H9 (cell line): ENCODE measurements at regions not wholly inside any gene's neighbourhood (a gene's known extent, or its start where the extent isn't known, plus 50 kb on each side); places are given as distances from the start of the nearest gene placed in this dataset.

Experiments
- DNase-seq: peaks from one replicate; pipeline ENCODE4 v3.0.0-alpha.2; 2017
- H2AFZ ChIP-seq: one replicate; pipeline ENCODE4 v1.6.1; 2013; ENCODE audit warnings: mild to moderate bottlenecking, low read length, control low read depth, moderate library complexity
- H2AK5ac ChIP-seq: 2 replicates; pipeline ENCODE4 v1.6.1; 2013; ENCODE audit warnings: low read length, control low read depth, mixed read lengths; ENCODE audit not compliant: insufficient read length
- H2BK120ac ChIP-seq: one replicate; pipeline ENCODE4 v1.6.1; 2013; ENCODE audit warnings: low read depth, mild to moderate bottlenecking, low read length, control low read depth, inconsistent platforms; ENCODE audit not compliant: poor library complexity, severe bottlenecking
- H2BK12ac ChIP-seq: 2 replicates; pipeline ENCODE4 v1.6.1; 2013; ENCODE audit warnings: low read length, control low read depth, mixed read lengths, low read depth; ENCODE audit not compliant: insufficient read length
- H2BK15ac ChIP-seq: 2 replicates; pipeline ENCODE4 v1.6.1; 2013; ENCODE audit warnings: low read depth, low read length, control low read depth
- H2BK20ac ChIP-seq: one replicate; pipeline ENCODE4 v1.6.1; 2013; ENCODE audit warnings: low read depth, mild to moderate bottlenecking, low read length, control low read depth, inconsistent platforms; ENCODE audit not compliant: poor library complexity, severe bottlenecking
- H2BK5ac ChIP-seq: 2 replicates; pipeline ENCODE4 v1.6.1; 2013; ENCODE audit warnings: low read length, control low read depth, mixed read lengths; ENCODE audit not compliant: insufficient read length
- H3K14ac ChIP-seq: 2 replicates; pipeline ENCODE4 v1.6.1; 2013; ENCODE audit warnings: low read length, control low read depth; ENCODE audit not compliant: insufficient read depth
- H3K18ac ChIP-seq: 2 replicates; pipeline ENCODE4 v1.6.1; 2013; ENCODE audit warnings: low read depth, mild to moderate bottlenecking, mixed read lengths, low read length, control low read depth; ENCODE audit not compliant: insufficient read length
- H3K23ac ChIP-seq: 2 replicates; pipeline ENCODE4 v1.6.1; 2013; ENCODE audit warnings: low read length, control low read depth, mixed read lengths, low read depth; ENCODE audit not compliant: insufficient read length
- H3K23me2 ChIP-seq: 2 replicates; pipeline ENCODE4 v1.6.1; 2013; ENCODE audit warnings: low read depth, mild to moderate bottlenecking, mixed read lengths, low read length, control low read depth; ENCODE audit not compliant: insufficient read length, poor library complexity, severe bottlenecking
- H3K27ac ChIP-seq: 2 replicates; pipeline ENCODE4 v1.5.1; 2013; ENCODE audit warnings: low read length, control low read depth, mixed read lengths, low read depth; ENCODE audit not compliant: insufficient read length
- H3K27me3 ChIP-seq: 2 replicates; pipeline ENCODE4 v1.6.1; 2013; ENCODE audit warnings: low read length, control low read depth, inconsistent platforms; ENCODE audit not compliant: insufficient read depth
- H3K4ac ChIP-seq: 2 replicates; pipeline ENCODE4 v1.6.1; 2013; ENCODE audit warnings: low read depth, mild to moderate bottlenecking, control low read depth, inconsistent platforms, low read length, moderate library complexity
- H3K4me1 ChIP-seq: 2 replicates; pipeline ENCODE4 v1.6.1; 2013; ENCODE audit warnings: low read length, control low read depth, inconsistent platforms; ENCODE audit not compliant: insufficient read depth
- H3K4me2 ChIP-seq: 2 replicates; pipeline ENCODE4 v1.6.1; 2013; ENCODE audit warnings: low read length, control low read depth, mixed read lengths; ENCODE audit not compliant: insufficient read length, insufficient read depth
- H3K56ac ChIP-seq: 2 replicates; pipeline ENCODE4 v1.6.1; 2013; ENCODE audit warnings: low read depth, mild to moderate bottlenecking, mixed read lengths, low read length, control low read depth; ENCODE audit not compliant: insufficient read length
- H3K79me1 ChIP-seq: 2 replicates; pipeline ENCODE4 v1.6.1; 2013; ENCODE audit warnings: low read depth, mild to moderate bottlenecking, moderate library complexity, low read length, control low read depth, inconsistent platforms; ENCODE audit not compliant: insufficient read depth, poor library complexity, severe bottlenecking
- H3K79me2 ChIP-seq: 2 replicates; pipeline ENCODE4 v1.6.1; 2013; ENCODE audit warnings: low read length, control low read depth, inconsistent platforms; ENCODE audit not compliant: insufficient read depth
- H3K9ac ChIP-seq: 2 replicates; pipeline ENCODE4 v1.6.1; 2013; ENCODE audit warnings: low read length, control low read depth, mixed read lengths; ENCODE audit not compliant: insufficient read length; ENCODE audit errors: extremely low read depth
- H3K9me3 ChIP-seq: one replicate; pipeline ENCODE4 v1.6.1; 2013; ENCODE audit warnings: low read depth, low read length, inconsistent platforms; ENCODE audit not compliant: control insufficient read depth
- H3T11ph ChIP-seq: one replicate; pipeline ENCODE4 v1.6.1; 2013; ENCODE audit warnings: mild to moderate bottlenecking, low read length, control low read depth, inconsistent platforms
- H4K20me1 ChIP-seq: one replicate; pipeline ENCODE4 v1.6.1; 2013; ENCODE audit not compliant: control insufficient read depth, insufficient read length, insufficient read depth
- H4K5ac ChIP-seq: 2 replicates; pipeline ENCODE4 v1.6.1; 2013; ENCODE audit warnings: low read depth, mild to moderate bottlenecking, mixed read lengths, low read length, control low read depth; ENCODE audit not compliant: insufficient read length
- H4K8ac ChIP-seq: replicated peaks from 2 replicates; pipeline ENCODE4 v1.6.1; 2013; ENCODE audit warnings: low read length, control low read depth, mixed read lengths, low read depth; ENCODE audit not compliant: insufficient read length
- H4K91ac ChIP-seq: 2 replicates; pipeline ENCODE4 v1.6.1; 2013; ENCODE audit warnings: low read depth, mild to moderate bottlenecking, moderate library complexity, mixed read lengths, low read length, control low read depth; ENCODE audit not compliant: insufficient read length
- H3K27ac Mint-ChIP-seq, 3 experiments: 2 replicates in 2 of 3; 3 replicates in 1 of 3; pipeline ENCODE4 v1.8.0; 2020 to 2021; ENCODE audit warnings: mixed read lengths in 3 of 3, mild to moderate bottlenecking in 1 of 3, moderate library complexity in 1 of 3
- H3K27me3 Mint-ChIP-seq: 2 replicates; pipeline ENCODE4 v1.8.0; 2021; ENCODE audit warnings: low read depth, mild to moderate bottlenecking, moderate library complexity, mixed read lengths
- H3K36me3 Mint-ChIP-seq, 3 experiments: 2 replicates in 2 of 3; 3 replicates in 1 of 3; pipeline ENCODE4 v1.8.0; 2020 to 2021; ENCODE audit warnings: low read depth in 3 of 3, mixed read lengths in 3 of 3; ENCODE audit not compliant: insufficient read depth in 1 of 3
- H3K4me1 Mint-ChIP-seq, 2 experiments: 2 replicates each; pipeline ENCODE4 v1.8.0; 2020; ENCODE audit warnings: mixed read lengths in 2 of 2
- H3K4me3 Mint-ChIP-seq, 2 experiments: 2 replicates in 1 of 2; 3 replicates in 1 of 2; pipeline ENCODE4 v1.8.0; 2020 to 2021; ENCODE audit warnings: mild to moderate bottlenecking in 2 of 2, mixed read lengths in 2 of 2, moderate library complexity in 1 of 2
- H3K9me3 Mint-ChIP-seq, 2 experiments: 2 replicates in 1 of 2; 3 replicates in 1 of 2; pipeline ENCODE4 v1.8.0; 2020; ENCODE audit warnings: mild to moderate bottlenecking in 2 of 2, mixed read lengths in 2 of 2, moderate library complexity in 1 of 2
- CTCF ChIP-seq: fragments of 200-600 bp; sonication (generic); conservative IDR thresholded peaks from 3 replicates; pipeline ENCODE4 v1.8.0; 2021; ENCODE audit warnings: antibody characterized with exemption, mild to moderate bottlenecking
- WGBS: extraction: QIAGEN DNeasy Blood & Tissue Kit; methylation state at CpG from one replicate; pipeline ENCODE4 v1.1.7; 2013; ENCODE audit warnings: missing lambda C conversion rate, low lambda C conversion rate, mixed read lengths; ENCODE audit not compliant: insufficient read length; ENCODE audit errors: extremely low coverage; 5-methylcytosine and 5-hydroxymethylcytosine counted together

DNA sequence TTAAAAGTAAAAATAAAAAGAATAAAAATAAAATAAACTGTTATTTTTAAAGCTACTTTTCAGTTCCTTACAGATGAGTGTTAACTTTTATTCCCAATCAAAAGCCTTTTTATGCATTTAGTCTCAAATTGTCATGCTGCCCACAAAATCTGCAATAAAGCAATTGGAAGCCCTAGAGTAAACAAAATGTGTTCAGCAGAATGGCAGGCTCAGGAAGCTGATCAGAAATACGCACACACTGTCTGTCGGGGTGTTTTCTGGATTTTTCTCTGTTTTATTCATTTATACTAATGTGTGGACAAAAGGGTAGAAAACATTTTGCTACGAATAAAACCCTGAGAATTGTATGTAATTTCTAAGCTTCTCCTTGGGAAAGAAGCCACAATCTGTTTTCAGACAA lies 162.8 kb downstream of the RCN1 start:
- no peak overlapping the region for H3K14ac ChIP-seq
- no peaks in the 10 kb centered on the region for H4K20me1 ChIP-seq
- H4K5ac ChIP-seq = no peak overlapping the region
- Mint-ChIP-seq H3K9me3 (no peaks in the 10 kb centered on the region), H3K4me1 (peaks cover 5 to 10% of the 10 kb centered on the region in 2 experiments; a peak in 3 of 4 replicates), H3K27me3 (no peaks in the 10 kb centered on the region; the same call in 1 of the 2 replicates), H3K27ac (no peak overlapping the region), H3K4me3 (no peak overlapping the region), H3K36me3 (no peaks in the 10 kb centered on the region)
- H3K4me1 ChIP-seq = no peaks in the 10 kb centered on the region
- no peak overlapping the region for H3K23ac ChIP-seq
- no peak overlapping the region for H2BK15ac ChIP-seq
- H2BK12ac ChIP-seq = no peak overlapping the region
- no peak overlapping the region for H3K9ac ChIP-seq
- no peak overlapping the region for H2AK5ac ChIP-seq
- no peak overlapping the region for H2AFZ ChIP-seq
- no peak overlapping the region for H2BK20ac ChIP-seq
- H2BK5ac ChIP-seq = no peak overlapping the region
- no peak overlapping the region for H3K27ac ChIP-seq
- no peaks in the 10 kb centered on the region for H3K79me1 ChIP-seq
- H2BK120ac ChIP-seq = no peak overlapping the region
- H3K56ac ChIP-seq = no peak overlapping the region
- no peaks in the 10 kb centered on the region for H3K27me3 ChIP-seq
- H3T11ph ChIP-seq = no peak overlapping the region
- H3K9me3 ChIP-seq = no peaks in the 10 kb centered on the region
- no peak overlapping the region for H4K8ac ChIP-seq
- no peak overlapping the region for H4K91ac ChIP-seq
- no peaks in the 10 kb centered on the region for H3K23me2 ChIP-seq
- H3K4ac ChIP-seq = no peak overlapping the region
- no peak overlapping the region for H3K18ac ChIP-seq
- DNase-seq = no peak
- H3K79me2 ChIP-seq = no peaks in the 10 kb centered on the region
- no peak overlapping the region for H3K4me2 ChIP-seq
- TF ChIP-seq CTCF = no peak
- no CpG with 5 or more reads among the region's 3 CpGs for WGBS
